AG04449 (cell line): ENCODE measurements at regions not wholly inside any gene's neighbourhood (a gene's known extent, or its start where the extent isn't known, plus 50 kb on each side); places are given as distances from the start of the nearest gene placed in this dataset.

Source experiments
- CTCF ChIA-PET: fragments of 350-600 bp; formaldehyde crosslinking; extraction: SDS; loops from one replicate; lab custom pipeline; 2021; ENCODE audit warnings: antibody characterized with exemption; lab: Yijun Ruan, JAX
- POLR2A ChIA-PET: fragments of 400-600, 350-600 bp; formaldehyde crosslinking; extraction: SDS; loops from one replicate; lab custom pipeline; 2020; ENCODE audit warnings: antibody characterized with exemption, inconsistent platforms; lab: Yijun Ruan, JAX
- DNase-seq: peaks from one replicate; pipeline ENCODE4 v3.0.0-alpha.2; 2010; ENCODE audit warnings: low read depth, low spot score
- H3K4me3 ChIP-seq: 2 replicates; pipeline ENCODE4 v1.5.1; 2011; ENCODE audit warnings: low read depth, mild to moderate bottlenecking, control low read depth, low read length
- CTCF ChIP-seq: IDR thresholded peaks from one replicate; pipeline ENCODE4 v1.5.1; 2011; ENCODE audit warnings: mild to moderate bottlenecking, moderate library complexity, low read length, control low read depth, inconsistent platforms; ENCODE audit not compliant: insufficient read depth; ENCODE audit errors: missing control alignments

- ChIA-PET POLR2A (no interaction called here), CTCF (no interaction called here)
- no peak for DNase-seq
- no peak overlapping the region for H3K4me3 ChIP-seq
- no peak for TF ChIP-seq CTCF
These were observed 277.2 kb upstream of the CCL2 start for GRCh38 chr17:33977729-33978514.

- CTCF ChIA-PET = no interaction called here
- no peak for TF ChIP-seq CTCF
These were observed 276.2 kb upstream of the CCL2 start for GRCh38 chr17:33978889-33979288.

GRCh38 chr17:33980193-33980592, 274.9 kb upstream of the CCL2 start:
- no peak for DNase-seq
- TF ChIP-seq CTCF = no peak
- no peak overlapping the region for H3K4me3 ChIP-seq
- ChIA-PET POLR2A (no interaction called here), CTCF (no interaction called here)

More at GRCh38 chr17:33978889-33979288, 276.2 kb upstream of the CCL2 start:
- no peak overlapping the region for H3K4me3 ChIP-seq
- no peak for DNase-seq
- POLR2A ChIA-PET = no interaction called here

- no peak overlapping the region for H3K4me3 ChIP-seq
- TF ChIP-seq CTCF = no peak
- CTCF ChIA-PET = no interaction called here
- DNase-seq = no peak
- POLR2A ChIA-PET = no interaction called here
These were observed 273.1 kb upstream of the CCL2 start for GRCh38 chr17:33981711-33982601.

- CTCF ChIA-PET = no interaction called here
- TF ChIP-seq CTCF = no peak
- DNase-seq = no peak
- no peak overlapping the region for H3K4me3 ChIP-seq
- POLR2A ChIA-PET = no interaction called here
These were observed 272.2 kb upstream of the CCL2 start for GRCh38 chr17:33982909-33983308.
